ENCODE measurements at regions not wholly inside any gene's neighbourhood (a gene's known extent, or its start where the extent isn't known, plus 50 kb on each side); places are given as distances from the start of the nearest gene placed in this dataset.

DNA sequence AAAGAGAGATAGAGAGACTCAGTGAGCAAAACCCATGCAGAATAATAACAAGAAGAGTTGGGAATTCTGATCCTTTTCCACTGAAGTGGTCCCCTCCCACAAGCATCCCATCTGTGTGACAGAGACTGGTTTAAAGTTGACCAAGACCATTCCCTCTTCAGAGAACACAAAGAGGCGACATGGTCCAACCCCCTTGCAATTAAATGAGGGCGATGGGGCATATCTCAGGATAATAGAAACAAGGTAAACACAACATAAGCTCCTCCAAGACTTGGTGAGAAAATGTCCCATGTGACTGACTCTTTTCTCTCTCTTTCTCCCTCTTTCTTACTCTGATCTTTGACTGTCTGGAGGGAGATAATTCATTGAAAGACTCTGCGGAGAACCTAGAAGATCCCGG, 526.7 kb downstream of the SOX11 start:
- TF ChIP-seq POLR2A (IDR thresholded peaks at IDR 0.05; ENCODE audit: extremely low read depth, insufficient read length): no peak
- TF ChIP-seq, protein P1, sequence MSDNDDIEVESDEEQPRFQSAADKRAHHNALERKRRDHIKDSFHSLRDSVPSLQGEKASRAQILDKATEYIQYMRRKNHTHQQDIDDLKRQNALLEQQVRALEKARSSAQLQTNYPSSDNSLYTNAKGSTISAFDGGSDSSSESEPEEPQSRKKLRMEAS (IDR thresholded peaks at IDR 0.05; ENCODE audit: low read depth, low read length): no peak
- TF ChIP-seq MYC (IDR thresholded peaks at IDR 0.05; ENCODE audit: low read depth, low read length): no peak
- no peak for DNase-seq (ENCODE audit: low read depth)
- H3K4me3 ChIP-seq (ENCODE audit: low read depth, low read length): no peak overlapping the region

DNA sequence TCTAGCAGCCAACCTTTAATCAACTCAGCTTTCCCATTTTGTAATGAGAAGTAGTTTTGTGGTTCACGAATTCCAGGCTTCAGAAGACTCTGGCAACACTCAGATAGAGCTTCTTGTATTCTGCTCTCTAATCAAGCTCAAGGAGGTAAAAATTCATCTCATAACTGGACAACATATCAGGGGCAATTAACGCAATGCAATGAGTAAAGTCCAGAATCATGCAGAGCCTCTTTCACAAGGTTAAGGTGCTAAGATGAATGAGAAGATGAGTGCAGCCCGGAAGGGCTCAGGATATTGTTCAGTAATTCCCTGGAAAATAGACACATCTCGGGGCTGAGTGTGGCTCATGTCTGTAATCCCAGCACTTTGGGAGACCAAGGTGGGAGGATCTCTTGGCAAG, 527.7 kb downstream of the SOX11 start:
- DNase-seq (ENCODE audit: low read depth): no peak
- TF ChIP-seq, protein P2, sequence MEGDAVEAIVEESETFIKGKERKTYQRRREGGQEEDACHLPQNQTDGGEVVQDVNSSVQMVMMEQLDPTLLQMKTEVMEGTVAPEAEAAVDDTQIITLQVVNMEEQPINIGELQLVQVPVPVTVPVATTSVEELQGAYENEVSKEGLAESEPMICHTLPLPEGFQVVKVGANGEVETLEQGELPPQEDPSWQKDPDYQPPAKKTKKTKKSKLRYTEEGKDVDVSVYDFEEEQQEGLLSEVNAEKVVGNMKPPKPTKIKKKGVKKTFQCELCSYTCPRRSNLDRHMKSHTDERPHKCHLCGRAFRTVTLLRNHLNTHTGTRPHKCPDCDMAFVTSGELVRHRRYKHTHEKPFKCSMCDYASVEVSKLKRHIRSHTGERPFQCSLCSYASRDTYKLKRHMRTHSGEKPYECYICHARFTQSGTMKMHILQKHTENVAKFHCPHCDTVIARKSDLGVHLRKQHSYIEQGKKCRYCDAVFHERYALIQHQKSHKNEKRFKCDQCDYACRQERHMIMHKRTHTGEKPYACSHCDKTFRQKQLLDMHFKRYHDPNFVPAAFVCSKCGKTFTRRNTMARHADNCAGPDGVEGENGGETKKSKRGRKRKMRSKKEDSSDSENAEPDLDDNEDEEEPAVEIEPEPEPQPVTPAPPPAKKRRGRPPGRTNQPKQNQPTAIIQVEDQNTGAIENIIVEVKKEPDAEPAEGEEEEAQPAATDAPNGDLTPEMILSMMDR (IDR thresholded peaks at IDR 0.05; ENCODE audit: low read depth, low read length): no peak
- TF ChIP-seq, protein P1 (IDR thresholded peaks at IDR 0.05; ENCODE audit: low read depth, low read length): no peak
- TF ChIP-seq POLR2A (IDR thresholded peaks at IDR 0.05; ENCODE audit: extremely low read depth, insufficient read length) (no peak), MYC (IDR thresholded peaks at IDR 0.05; ENCODE audit: low read depth, low read length) (no peak)
- no peak overlapping the region for H3K4me3 ChIP-seq (ENCODE audit: low read depth, low read length)

DNA sequence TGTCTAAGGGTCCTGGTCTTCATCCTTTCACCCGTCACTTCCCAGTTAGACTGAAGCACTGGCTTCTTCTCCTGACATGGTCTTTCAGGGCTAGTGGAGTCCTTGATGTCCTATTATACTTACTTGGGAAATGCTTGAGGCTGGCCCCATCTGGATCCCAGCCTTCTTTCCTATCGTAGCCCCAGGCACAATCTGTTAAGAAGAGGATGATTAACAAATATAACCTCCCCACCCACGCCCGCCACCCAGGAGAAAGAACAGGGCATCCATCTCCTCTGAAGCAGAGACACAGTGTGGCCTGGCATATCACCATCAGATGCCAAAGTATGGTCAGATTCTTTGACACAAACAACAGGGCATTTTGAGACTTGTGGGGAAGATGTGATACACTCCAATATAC, 530.1 kb downstream of the SOX11 start:
- TF ChIP-seq MYC (IDR thresholded peaks at IDR 0.05; ENCODE audit: low read depth, low read length): no peak
- no peak for TF ChIP-seq POLR2A (IDR thresholded peaks at IDR 0.05; ENCODE audit: extremely low read depth, insufficient read length)
- TF ChIP-seq, protein P2 (IDR thresholded peaks at IDR 0.05; ENCODE audit: low read depth, low read length): no peak
- TF ChIP-seq, protein P1 (IDR thresholded peaks at IDR 0.05; ENCODE audit: low read depth, low read length): no peak
- H3K4me3 ChIP-seq (ENCODE audit: low read depth, low read length): no peak overlapping the region
- DNase-seq (ENCODE audit: low read depth): no peak

DNA sequence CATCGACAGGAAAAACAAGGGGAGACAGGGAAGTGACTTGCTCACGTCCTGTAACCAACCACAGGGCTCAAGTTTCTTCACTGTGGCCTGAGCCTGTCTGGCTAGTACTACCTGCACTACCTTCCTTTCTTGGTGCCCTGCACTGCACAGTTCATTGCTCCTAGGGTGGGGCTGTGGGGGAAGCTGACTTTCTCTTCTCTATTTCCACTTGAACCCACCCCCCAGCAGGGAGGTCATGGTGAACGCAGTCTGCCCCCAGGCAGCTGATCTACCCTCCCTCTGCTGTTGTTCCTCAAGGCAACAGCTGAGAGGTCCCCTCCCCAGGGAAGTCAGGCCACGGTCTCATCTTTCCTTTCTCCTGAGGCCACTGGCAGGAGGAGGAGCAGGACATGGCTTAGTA, 532.1 kb downstream of the SOX11 start:
- TF ChIP-seq POLR2A (IDR thresholded peaks at IDR 0.05; ENCODE audit: extremely low read depth, insufficient read length) (no peak), MYC (IDR thresholded peaks at IDR 0.05; ENCODE audit: low read depth, low read length) (no peak)
- no peak overlapping the region for H3K4me3 ChIP-seq (ENCODE audit: low read depth, low read length)
- no peak for DNase-seq (ENCODE audit: low read depth)

DNA sequence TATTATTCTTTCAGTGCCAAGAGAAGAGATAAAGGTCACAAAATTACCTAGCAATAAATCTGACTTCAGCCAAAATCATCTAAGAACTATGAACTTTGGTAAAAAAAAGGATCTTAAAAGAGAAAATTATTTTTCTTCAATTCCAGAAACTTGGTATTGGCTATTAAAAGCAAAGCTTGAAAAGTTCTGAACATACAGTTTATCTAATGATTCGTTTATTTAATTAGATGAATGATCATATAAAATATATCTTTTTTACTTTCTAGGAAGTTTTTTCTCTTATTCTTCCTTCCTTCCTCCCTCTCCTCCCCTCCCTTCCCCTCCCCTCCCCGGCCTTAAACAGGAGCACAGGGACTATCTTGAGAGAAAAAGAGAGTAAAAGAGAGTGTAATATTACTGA, 536.1 kb downstream of the SOX11 start:
- DNase-seq (ENCODE audit: low read depth): no peak
- TF ChIP-seq MYC (IDR thresholded peaks at IDR 0.05; ENCODE audit: low read depth, low read length) (no peak), POLR2A (IDR thresholded peaks at IDR 0.05; ENCODE audit: extremely low read depth, insufficient read length) (no peak)
- TF ChIP-seq, protein P1 (IDR thresholded peaks at IDR 0.05; ENCODE audit: low read depth, low read length): no peak
- TF ChIP-seq, protein P2 (IDR thresholded peaks at IDR 0.05; ENCODE audit: low read depth, low read length): no peak

DNA sequence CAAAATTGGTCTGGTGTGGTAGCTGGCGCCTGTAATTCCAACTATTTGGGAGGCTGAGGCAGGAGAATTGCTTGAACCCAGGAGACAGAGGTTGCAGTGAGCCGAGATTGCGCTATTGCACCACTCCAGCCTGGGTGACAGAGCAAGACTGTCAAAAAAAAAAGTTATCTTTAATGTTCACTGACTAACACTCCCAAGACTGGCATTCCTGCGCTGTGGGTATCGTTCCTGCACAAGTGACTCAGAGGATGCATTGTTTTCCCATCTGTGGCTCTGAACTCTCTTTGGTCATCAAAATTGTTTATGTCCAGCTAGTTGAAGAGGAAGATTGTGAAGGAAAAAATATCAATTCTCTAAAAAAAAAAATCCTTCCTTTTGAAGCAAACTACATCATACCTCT, 539.0 kb downstream of the SOX11 start:
- TF ChIP-seq, protein P2 (IDR thresholded peaks at IDR 0.05; ENCODE audit: low read depth, low read length): no peak
- TF ChIP-seq, protein P1 (IDR thresholded peaks at IDR 0.05; ENCODE audit: low read depth, low read length): no peak
- TF ChIP-seq POLR2A (IDR thresholded peaks at IDR 0.05; ENCODE audit: extremely low read depth, insufficient read length) (no peak), MYC (IDR thresholded peaks at IDR 0.05; ENCODE audit: low read depth, low read length) (no peak)
- H3K4me3 ChIP-seq (ENCODE audit: low read depth, low read length): no peak overlapping the region
- DNase-seq (ENCODE audit: low read depth): no peak

More for the DNA sequence above, 536.1 kb downstream of the SOX11 start:
- no peak overlapping the region for H3K4me3 ChIP-seq (ENCODE audit: low read depth, low read length)

DNA sequence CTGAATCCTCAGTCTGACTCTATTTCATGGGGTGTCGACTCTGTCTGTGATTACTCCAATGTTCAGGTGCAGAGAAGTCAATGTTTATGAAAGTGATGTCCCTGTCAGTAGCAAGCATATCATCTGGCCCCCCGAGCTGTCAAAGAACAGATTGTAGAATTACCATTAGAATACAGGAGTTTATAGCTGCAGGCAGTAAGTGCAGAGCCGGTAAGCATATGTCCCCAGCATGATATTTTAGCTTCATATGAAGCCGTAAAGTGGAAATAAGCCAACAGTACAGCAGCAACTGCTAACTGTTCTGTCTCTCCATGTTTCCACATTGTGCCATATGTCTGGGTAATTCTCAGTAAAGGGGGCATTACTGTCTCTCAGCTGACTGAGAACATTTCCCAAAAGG, 541.8 kb downstream of the SOX11 start:
- no peak overlapping the region for H3K4me3 ChIP-seq (ENCODE audit: low read depth, low read length)
- TF ChIP-seq, protein P2 (IDR thresholded peaks at IDR 0.05; ENCODE audit: low read depth, low read length): no peak
- TF ChIP-seq MYC (IDR thresholded peaks at IDR 0.05; ENCODE audit: low read depth, low read length) (no peak), POLR2A (IDR thresholded peaks at IDR 0.05; ENCODE audit: extremely low read depth, insufficient read length) (no peak)
- TF ChIP-seq, protein P1 (IDR thresholded peaks at IDR 0.05; ENCODE audit: low read depth, low read length): no peak
- no peak for DNase-seq (ENCODE audit: low read depth)
